ENCODE measurements at regions not wholly inside any gene's neighbourhood (a gene's known extent, or its start where the extent isn't known, plus 50 kb on each side); places are given as distances from the start of the nearest gene placed in this dataset.
"Not testable (repeated sequence)": the region's sequence is repeated elsewhere in the genome, so short reads cannot be mapped to it uniquely, and the experiment has no call there.

GRCh38 chr2:9724565-9724964, 93.8 kb upstream of the YWHAQ start:
- H3K4me3 ChIP-seq (ENCODE audit: low read length in 2 of 2): no peak overlapping the region
- H3K27me3 ChIP-seq (ENCODE audit: control insufficient read depth in 1 of 2, insufficient read depth in 2 of 2, low read length in 2 of 2): no peaks in the 10 kb centered on the region
- no peaks in the 10 kb centered on the region for H3K36me3 ChIP-seq (ENCODE audit: control insufficient read depth in 2 of 2, insufficient read depth in 2 of 2, low read length in 2 of 2)
- H3K9ac ChIP-seq (ENCODE audit: low read length in 2 of 2): no peak overlapping the region
- no peaks in the 10 kb centered on the region for H3K9me3 ChIP-seq (ENCODE audit: control insufficient read depth in 2 of 2, low read length in 2 of 2)
- no peaks in the 10 kb centered on the region for H3K4me1 ChIP-seq (ENCODE audit: control insufficient read depth, insufficient read depth, low read length)
- no peak overlapping the region for H3K27ac ChIP-seq (ENCODE audit: low read length)

- H3K4me1 ChIP-seq (ENCODE audit: control insufficient read depth, insufficient read depth, low read length): no peaks in the 10 kb centered on the region
Observed at GRCh38 chr2:9725106-9725505, 94.3 kb upstream of the YWHAQ start.

DNA sequence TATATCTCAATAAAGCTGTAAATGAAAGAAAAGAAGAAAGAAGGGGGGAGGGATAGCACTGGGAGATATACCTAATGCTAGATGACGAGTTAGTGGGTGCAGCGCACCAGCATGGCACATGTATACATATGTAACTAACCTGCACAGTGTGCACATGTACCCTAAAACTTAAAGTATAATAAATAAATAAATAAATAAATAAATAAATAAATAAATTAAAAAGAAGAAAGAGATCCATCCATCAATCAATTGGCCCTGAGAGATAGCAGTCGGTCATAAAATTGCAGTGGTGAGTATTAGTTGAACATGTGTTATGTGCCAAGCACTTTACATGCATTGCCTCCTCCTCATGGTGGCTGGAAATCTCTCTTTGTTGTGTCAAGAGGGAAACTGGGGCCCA, 95.2 kb upstream of the YWHAQ start:
- not testable (repeated sequence) for H3K27ac ChIP-seq (ENCODE audit: low read length); H3K36me3 ChIP-seq (ENCODE audit: control insufficient read depth in 2 of 2, insufficient read depth in 2 of 2, low read length in 2 of 2); H3K4me1 ChIP-seq (ENCODE audit: control insufficient read depth, insufficient read depth, low read length); H3K9me3 ChIP-seq (ENCODE audit: control insufficient read depth in 2 of 2, low read length in 2 of 2); H3K4me3 ChIP-seq (ENCODE audit: low read length in 2 of 2); H3K27me3 ChIP-seq (ENCODE audit: control insufficient read depth in 1 of 2, insufficient read depth in 2 of 2, low read length in 2 of 2); H3K9ac ChIP-seq (ENCODE audit: low read length in 2 of 2)

More at GRCh38 chr2:9725106-9725505, 94.3 kb upstream of the YWHAQ start:
- H3K27ac ChIP-seq (ENCODE audit: low read length): no peak overlapping the region
- no peaks in the 10 kb centered on the region for H3K9me3 ChIP-seq (ENCODE audit: control insufficient read depth in 2 of 2, low read length in 2 of 2)
- no peak overlapping the region for H3K9ac ChIP-seq (ENCODE audit: low read length in 2 of 2)
- no peak overlapping the region for H3K4me3 ChIP-seq (ENCODE audit: low read length in 2 of 2)
- no peaks in the 10 kb centered on the region for H3K27me3 ChIP-seq (ENCODE audit: control insufficient read depth in 1 of 2, insufficient read depth in 2 of 2, low read length in 2 of 2)
- no peaks in the 10 kb centered on the region for H3K36me3 ChIP-seq (ENCODE audit: control insufficient read depth in 2 of 2, insufficient read depth in 2 of 2, low read length in 2 of 2)

- not testable (repeated sequence) for H3K4me3 ChIP-seq (ENCODE audit: low read length in 2 of 2); H3K27me3 ChIP-seq (ENCODE audit: control insufficient read depth in 1 of 2, insufficient read depth in 2 of 2, low read length in 2 of 2); H3K4me1 ChIP-seq (ENCODE audit: control insufficient read depth, insufficient read depth, low read length); H3K9ac ChIP-seq (ENCODE audit: low read length in 2 of 2); H3K36me3 ChIP-seq (ENCODE audit: control insufficient read depth in 2 of 2, insufficient read depth in 2 of 2, low read length in 2 of 2); H3K27ac ChIP-seq (ENCODE audit: low read length); H3K9me3 ChIP-seq (ENCODE audit: control insufficient read depth in 2 of 2, low read length in 2 of 2)
Observed at GRCh38 chr2:9730523-9730922, 99.7 kb upstream of the YWHAQ start.

- no peak overlapping the region for H3K27ac ChIP-seq (ENCODE audit: low read length)
- H3K4me1 ChIP-seq (ENCODE audit: control insufficient read depth, insufficient read depth, low read length): no peaks in the 10 kb centered on the region
- H3K9ac ChIP-seq (ENCODE audit: low read length in 2 of 2): no peak overlapping the region
- H3K9me3 ChIP-seq (ENCODE audit: control insufficient read depth in 2 of 2, low read length in 2 of 2): peaks cover 0 to 5% of the 10 kb centered on the region in 2 donors
- H3K36me3 ChIP-seq (ENCODE audit: control insufficient read depth in 2 of 2, insufficient read depth in 2 of 2, low read length in 2 of 2): no peaks in the 10 kb centered on the region
- H3K4me3 ChIP-seq (ENCODE audit: low read length in 2 of 2): no peak overlapping the region
- H3K27me3 ChIP-seq (ENCODE audit: control insufficient read depth in 1 of 2, insufficient read depth in 2 of 2, low read length in 2 of 2): no peaks in the 10 kb centered on the region
Observed at GRCh38 chr2:9732824-9733223, 102.0 kb upstream of the YWHAQ start.

- H3K36me3 ChIP-seq (ENCODE audit: control insufficient read depth in 2 of 2, insufficient read depth in 2 of 2, low read length in 2 of 2): no peaks in the 10 kb centered on the region
- peaks cover 0 to 5% of the 10 kb centered on the region in 2 donors for H3K9me3 ChIP-seq (ENCODE audit: control insufficient read depth in 2 of 2, low read length in 2 of 2)
- no peak overlapping the region for H3K4me3 ChIP-seq (ENCODE audit: low read length in 2 of 2)
- no peak overlapping the region for H3K9ac ChIP-seq (ENCODE audit: low read length in 2 of 2)
- no peaks in the 10 kb centered on the region for H3K27me3 ChIP-seq (ENCODE audit: control insufficient read depth in 1 of 2, insufficient read depth in 2 of 2, low read length in 2 of 2)
- H3K27ac ChIP-seq (ENCODE audit: low read length): no peak overlapping the region
- peaks cover 4% of the 10 kb centered on the region for H3K4me1 ChIP-seq (ENCODE audit: control insufficient read depth, insufficient read depth, low read length)
Observed at GRCh38 chr2:9734308-9734707, 103.5 kb upstream of the YWHAQ start.

GRCh38 chr2:9735335-9735734, 104.5 kb upstream of the YWHAQ start:
- Histone ChIP-seq H3K9me3 (ENCODE audit: control insufficient read depth in 2 of 2, low read length in 2 of 2) (peaks cover 0 to 5% of the 10 kb centered on the region in 2 donors), H3K9ac (ENCODE audit: low read length in 2 of 2) (no peak overlapping the region), H3K27me3 (ENCODE audit: control insufficient read depth in 1 of 2, insufficient read depth in 2 of 2, low read length in 2 of 2) (no peaks in the 10 kb centered on the region), H3K4me3 (ENCODE audit: low read length in 2 of 2) (no peak overlapping the region), H3K27ac (ENCODE audit: low read length) (no peak overlapping the region), H3K4me1 (ENCODE audit: control insufficient read depth, insufficient read depth, low read length) (peaks cover 4% of the 10 kb centered on the region), H3K36me3 (ENCODE audit: control insufficient read depth in 2 of 2, insufficient read depth in 2 of 2, low read length in 2 of 2) (no peaks in the 10 kb centered on the region)

DNA sequence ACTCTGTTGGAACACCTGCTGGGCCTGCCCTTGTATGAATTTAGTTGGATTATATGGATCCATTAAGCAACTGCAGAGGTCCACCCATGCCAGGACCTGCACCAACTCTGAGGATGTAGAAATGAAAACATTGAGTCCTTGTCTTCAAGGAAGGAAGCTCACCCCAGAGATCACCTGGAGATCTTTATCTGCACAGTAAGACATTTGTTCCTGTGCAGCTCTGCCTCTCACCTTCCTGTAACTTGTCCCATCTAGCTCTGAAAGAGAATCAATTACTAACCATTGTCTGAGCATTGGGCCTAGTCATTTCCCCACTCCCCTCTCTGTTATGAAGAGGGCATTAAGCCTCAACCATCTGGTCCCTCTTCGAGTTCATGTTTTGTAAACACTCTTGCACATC, 105.2 kb upstream of the YWHAQ start:
- H3K36me3 ChIP-seq (ENCODE audit: control insufficient read depth in 2 of 2, insufficient read depth in 2 of 2, low read length in 2 of 2): no peaks in the 10 kb centered on the region
- no peaks in the 10 kb centered on the region for H3K27me3 ChIP-seq (ENCODE audit: control insufficient read depth in 1 of 2, insufficient read depth in 2 of 2, low read length in 2 of 2)
- H3K27ac ChIP-seq (ENCODE audit: low read length): no peak overlapping the region
- H3K9me3 ChIP-seq (ENCODE audit: control insufficient read depth in 2 of 2, low read length in 2 of 2): peaks cover 0 to 5% of the 10 kb centered on the region in 2 donors
- peaks cover 4% of the 10 kb centered on the region for H3K4me1 ChIP-seq (ENCODE audit: control insufficient read depth, insufficient read depth, low read length)
- H3K4me3 ChIP-seq (ENCODE audit: low read length in 2 of 2): no peak overlapping the region
- H3K9ac ChIP-seq (ENCODE audit: low read length in 2 of 2): no peak overlapping the region

DNA sequence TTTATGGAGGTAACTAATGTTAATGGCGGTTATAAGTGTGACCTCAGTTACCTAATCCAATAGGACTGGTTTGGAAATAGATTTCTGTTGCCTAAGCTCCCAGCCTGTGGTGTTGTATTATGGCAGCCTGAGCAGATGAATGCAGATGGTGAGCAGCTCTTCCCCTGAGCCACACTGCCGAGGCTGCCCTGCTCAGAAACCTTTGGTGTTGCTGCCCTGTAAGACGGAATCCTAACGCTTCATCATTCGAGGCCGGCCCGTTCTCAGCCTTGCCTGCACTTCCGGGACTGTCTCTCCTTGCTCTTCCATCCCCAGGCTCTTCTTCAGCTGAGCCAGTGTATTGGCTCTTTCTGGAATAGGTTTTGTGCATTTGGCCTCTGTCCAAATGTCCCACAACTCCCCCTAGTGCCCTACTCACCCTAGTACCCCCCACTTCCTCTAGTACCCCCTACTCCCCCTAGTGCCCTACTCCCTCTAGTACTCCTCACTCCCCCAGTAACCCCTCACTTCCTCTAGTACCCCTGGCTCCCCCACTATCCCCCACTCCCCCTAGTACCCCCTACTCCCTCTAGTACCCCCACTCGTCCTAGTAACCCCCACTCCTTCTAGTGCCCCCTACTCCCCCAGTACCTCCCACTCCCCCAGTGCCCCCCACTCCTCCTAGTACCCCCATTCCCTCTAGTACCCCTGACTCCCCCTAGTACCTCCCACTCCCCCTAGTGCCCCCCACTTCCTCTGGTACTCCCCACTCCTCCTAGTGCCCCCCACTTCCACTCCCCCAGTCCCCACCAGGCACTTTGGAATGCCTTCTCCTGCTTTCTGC, 106.0 kb upstream of the TAF1B start:
- Histone ChIP-seq H3K27me3 (ENCODE audit: control insufficient read depth in 1 of 2, insufficient read depth in 2 of 2, low read length in 2 of 2) (no peaks in the 10 kb centered on the region), H3K4me1 (ENCODE audit: control insufficient read depth, insufficient read depth, low read length) (peaks cover 4% of the 10 kb centered on the region), H3K27ac (ENCODE audit: low read length) (no peak overlapping the region), H3K36me3 (ENCODE audit: control insufficient read depth in 2 of 2, insufficient read depth in 2 of 2, low read length in 2 of 2) (no peaks in the 10 kb centered on the region), H3K9ac (ENCODE audit: low read length in 2 of 2) (no peak overlapping the region), H3K9me3 (ENCODE audit: control insufficient read depth in 2 of 2, low read length in 2 of 2) (peaks cover 0 to 5% of the 10 kb centered on the region in 2 donors), H3K4me3 (ENCODE audit: low read length in 2 of 2) (no peak overlapping the region)

DNA sequence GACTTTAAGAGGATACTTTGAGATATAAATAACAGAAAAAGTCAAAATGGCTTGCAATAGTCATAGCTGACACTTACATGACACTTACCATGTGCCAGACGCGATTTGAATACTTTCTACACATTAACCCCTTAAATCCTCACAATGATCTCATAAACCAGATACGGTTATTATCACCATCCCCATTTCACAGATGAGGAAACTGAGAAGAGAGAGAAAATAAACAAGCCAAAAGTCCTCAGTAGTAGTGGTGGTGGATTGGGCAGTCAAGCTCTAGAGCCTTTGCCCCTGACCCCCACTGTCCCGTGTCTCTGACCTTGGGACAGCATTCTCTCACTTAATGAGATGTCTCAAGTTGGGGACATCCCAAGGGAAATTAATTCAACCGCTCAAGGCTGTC, 105.2 kb upstream of the TAF1B start:
- H3K27ac ChIP-seq (ENCODE audit: low read length): no peak overlapping the region
- H3K4me3 ChIP-seq (ENCODE audit: low read length in 2 of 2): no peak overlapping the region
- H3K27me3 ChIP-seq (ENCODE audit: control insufficient read depth in 1 of 2, insufficient read depth in 2 of 2, low read length in 2 of 2): no peaks in the 10 kb centered on the region
- peaks cover 4% of the 10 kb centered on the region for H3K4me1 ChIP-seq (ENCODE audit: control insufficient read depth, insufficient read depth, low read length)
- H3K9me3 ChIP-seq (ENCODE audit: control insufficient read depth in 2 of 2, low read length in 2 of 2): peaks cover 0 to 5% of the 10 kb centered on the region in 2 donors
- no peak overlapping the region for H3K9ac ChIP-seq (ENCODE audit: low read length in 2 of 2)
- H3K36me3 ChIP-seq (ENCODE audit: control insufficient read depth in 2 of 2, insufficient read depth in 2 of 2, low read length in 2 of 2): no peaks in the 10 kb centered on the region
